Activated naive CD8-positive, alpha-beta T cell treated with anti-CD3 and anti-CD28 coated beads, Interleukin-2, amount 50 U/mL, for 24 hours (primary cell): ENCODE measurements at regions not wholly inside any gene's neighbourhood (a gene's known extent, or its start where the extent isn't known, plus 50 kb on each side); places are given as distances from the start of the nearest gene placed in this dataset.

Source experiments
- ATAC-seq: fragments of 150-1000 bp; cut with Tn5 transposase; one replicate; pipeline ENCODE4 v1.10.0; 2021
- DNase-seq: peaks from one replicate; pipeline ENCODE4 v3.0.0; 2021
- H3K27ac Mint-ChIP-seq: one replicate; pipeline ENCODE4 v1.8.0; 2021; ENCODE audit warnings: mild to moderate bottlenecking, mixed read lengths
- H3K27me3 Mint-ChIP-seq: one replicate; pipeline ENCODE4 v1.8.0; 2021; ENCODE audit warnings: mixed read lengths
- H3K36me3 Mint-ChIP-seq: one replicate; pipeline ENCODE4 v1.8.0; 2021; ENCODE audit warnings: low read depth, mixed read lengths
- H3K4me1 Mint-ChIP-seq: one replicate; pipeline ENCODE4 v1.8.0; 2021; ENCODE audit warnings: mixed read lengths
- H3K4me3 Mint-ChIP-seq: one replicate; pipeline ENCODE4 v1.8.0; 2021; ENCODE audit warnings: mild to moderate bottlenecking, moderate library complexity, mixed read lengths
- H3K9me3 Mint-ChIP-seq: one replicate; pipeline ENCODE4 v1.8.0; 2021; ENCODE audit warnings: mixed read lengths

DNA sequence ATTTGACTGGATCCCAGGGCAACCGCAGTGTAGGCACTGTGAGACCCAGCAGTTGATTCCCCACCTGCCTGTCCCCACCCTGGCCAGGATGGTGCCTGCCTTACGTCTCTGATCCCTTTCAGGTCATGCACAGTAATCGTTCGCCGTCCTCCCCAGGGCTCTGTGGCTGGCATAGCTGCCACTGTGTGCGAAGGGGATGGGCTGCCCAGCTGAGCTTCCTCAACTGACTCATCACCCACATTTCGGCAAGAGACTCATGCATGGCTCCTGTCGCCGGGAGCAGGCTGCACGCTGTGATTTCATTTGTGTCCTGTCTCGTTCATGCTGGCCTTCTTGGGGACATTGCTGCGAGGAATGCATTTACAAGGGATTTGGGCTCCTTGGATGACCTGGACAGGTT is 252.4 kb downstream of the KLF6 start:
- H3K36me3 Mint-ChIP-seq = no peaks in the 10 kb centered on the region
- ATAC-seq = peak; percentile 20
- DNase-seq = no peak
- peaks cover 6% of the 10 kb centered on the region for H3K27me3 Mint-ChIP-seq
- no peaks in the 10 kb centered on the region for H3K9me3 Mint-ChIP-seq
- H3K4me3 Mint-ChIP-seq = no peak overlapping the region
- no peak overlapping the region for H3K27ac Mint-ChIP-seq
- H3K4me1 Mint-ChIP-seq = peaks cover 4% of the 10 kb centered on the region

- Mint-ChIP-seq H3K27me3 (peaks cover 8% of the 10 kb centered on the region), H3K36me3 (no peaks in the 10 kb centered on the region), H3K27ac (no peak overlapping the region), H3K9me3 (no peaks in the 10 kb centered on the region), H3K4me1 (peaks cover 11% of the 10 kb centered on the region), H3K4me3 (no peak overlapping the region)
- ATAC-seq (no peak), DNase-seq (no peak)
These were observed 253.3 kb downstream of the KLF6 start for GRCh38 chr10:3531670-3532069.

GRCh38 chr10:3530783-3531645 is 254.0 kb downstream of the KLF6 start:
- H3K9me3 Mint-ChIP-seq = no peaks in the 10 kb centered on the region
- H3K36me3 Mint-ChIP-seq = no peaks in the 10 kb centered on the region
- no peak overlapping the region for H3K4me3 Mint-ChIP-seq
- no peak overlapping the region for H3K27ac Mint-ChIP-seq
- H3K27me3 Mint-ChIP-seq = peaks cover 8% of the 10 kb centered on the region
- ATAC-seq = no peak
- DNase-seq = no peak
- H3K4me1 Mint-ChIP-seq = peaks cover 11% of the 10 kb centered on the region

GRCh38 chr10:3530346-3530745 is 254.7 kb downstream of the KLF6 start:
- DNase-seq (no peak), ATAC-seq (no peak)
- no peaks in the 10 kb centered on the region for H3K36me3 Mint-ChIP-seq
- no peak overlapping the region for H3K27ac Mint-ChIP-seq
- peaks cover 11% of the 10 kb centered on the region for H3K4me1 Mint-ChIP-seq
- H3K4me3 Mint-ChIP-seq = no peak overlapping the region
- peaks cover 10% of the 10 kb centered on the region for H3K27me3 Mint-ChIP-seq
- no peaks in the 10 kb centered on the region for H3K9me3 Mint-ChIP-seq

- no peak overlapping the region for H3K27ac Mint-ChIP-seq
- H3K27me3 Mint-ChIP-seq = peaks cover 10% of the 10 kb centered on the region
- H3K36me3 Mint-ChIP-seq = no peaks in the 10 kb centered on the region
- DNase-seq (no peak), ATAC-seq (no peak)
- H3K9me3 Mint-ChIP-seq = no peaks in the 10 kb centered on the region
- H3K4me1 Mint-ChIP-seq = peaks cover 11% of the 10 kb centered on the region
- no peak overlapping the region for H3K4me3 Mint-ChIP-seq
These were observed 255.3 kb downstream of the KLF6 start for GRCh38 chr10:3529691-3530090.

DNA sequence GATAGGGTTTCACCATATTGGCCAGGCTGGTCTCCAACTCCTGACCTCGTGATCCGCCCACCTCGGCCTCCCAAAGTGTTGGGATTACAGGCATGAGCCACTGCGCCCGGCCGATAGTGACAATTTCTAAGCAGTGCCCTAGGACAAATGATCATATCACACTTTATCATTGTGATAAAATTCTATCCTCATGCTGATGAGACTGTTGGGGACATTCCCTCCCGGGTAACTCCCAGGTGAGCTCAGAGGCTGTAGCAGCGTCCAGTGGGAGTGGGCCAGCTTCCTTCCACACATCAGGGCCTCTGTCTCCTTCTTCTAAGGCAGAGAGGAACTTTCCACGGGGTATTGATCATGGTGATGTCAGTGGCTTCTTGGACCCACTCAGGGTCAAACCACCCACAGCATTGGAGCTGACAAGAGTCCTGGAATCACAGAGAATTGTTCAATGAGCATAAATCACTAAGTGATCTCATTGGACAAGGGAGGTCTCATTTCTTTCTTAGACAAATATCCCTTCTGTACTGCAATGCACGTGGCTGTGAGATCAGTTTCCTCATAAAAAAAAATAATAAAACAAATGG is 256.1 kb downstream of the KLF6 start:
- DNase-seq (no peak), ATAC-seq (no peak)
- Mint-ChIP-seq H3K27ac (no peak overlapping the region), H3K4me3 (no peak overlapping the region), H3K36me3 (no peaks in the 10 kb centered on the region), H3K4me1 (peaks cover 11% of the 10 kb centered on the region), H3K9me3 (no peaks in the 10 kb centered on the region), H3K27me3 (peaks cover 10% of the 10 kb centered on the region)

GRCh38 chr10:3528271-3528670 is 256.7 kb downstream of the KLF6 start:
- Mint-ChIP-seq H3K36me3 (no peaks in the 10 kb centered on the region), H3K27me3 (peaks cover 10% of the 10 kb centered on the region), H3K9me3 (no peaks in the 10 kb centered on the region), H3K27ac (no peak overlapping the region), H3K4me1 (peaks cover 11% of the 10 kb centered on the region), H3K4me3 (no peak overlapping the region)
- ATAC-seq = no peak
- no peak for DNase-seq

DNA sequence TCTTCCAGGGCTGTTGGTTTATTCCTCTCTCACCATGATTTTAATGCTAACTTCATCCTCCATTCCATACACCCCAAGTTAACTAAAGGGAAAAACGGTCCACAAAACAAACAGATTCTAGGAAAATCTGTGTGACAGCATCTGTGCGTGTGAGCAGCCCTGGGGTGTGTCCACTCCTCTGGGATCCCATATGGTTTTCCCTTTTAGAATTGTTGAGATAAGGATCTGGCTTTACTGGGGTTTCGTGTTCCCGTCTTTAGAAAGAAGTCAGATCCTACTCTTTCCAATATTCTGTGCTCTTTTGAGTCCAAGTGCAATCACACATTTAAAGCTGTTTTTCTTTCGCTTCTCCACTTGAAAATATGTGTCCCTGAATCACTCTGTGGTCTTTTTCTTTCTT is 257.1 kb downstream of the KLF6 start:
- H3K9me3 Mint-ChIP-seq = no peaks in the 10 kb centered on the region
- H3K27me3 Mint-ChIP-seq = peaks cover 8% of the 10 kb centered on the region
- H3K36me3 Mint-ChIP-seq = no peaks in the 10 kb centered on the region
- peaks cover 11% of the 10 kb centered on the region for H3K4me1 Mint-ChIP-seq
- ATAC-seq = no peak
- no peak for DNase-seq
- no peak overlapping the region for H3K27ac Mint-ChIP-seq
- no peak overlapping the region for H3K4me3 Mint-ChIP-seq

DNA sequence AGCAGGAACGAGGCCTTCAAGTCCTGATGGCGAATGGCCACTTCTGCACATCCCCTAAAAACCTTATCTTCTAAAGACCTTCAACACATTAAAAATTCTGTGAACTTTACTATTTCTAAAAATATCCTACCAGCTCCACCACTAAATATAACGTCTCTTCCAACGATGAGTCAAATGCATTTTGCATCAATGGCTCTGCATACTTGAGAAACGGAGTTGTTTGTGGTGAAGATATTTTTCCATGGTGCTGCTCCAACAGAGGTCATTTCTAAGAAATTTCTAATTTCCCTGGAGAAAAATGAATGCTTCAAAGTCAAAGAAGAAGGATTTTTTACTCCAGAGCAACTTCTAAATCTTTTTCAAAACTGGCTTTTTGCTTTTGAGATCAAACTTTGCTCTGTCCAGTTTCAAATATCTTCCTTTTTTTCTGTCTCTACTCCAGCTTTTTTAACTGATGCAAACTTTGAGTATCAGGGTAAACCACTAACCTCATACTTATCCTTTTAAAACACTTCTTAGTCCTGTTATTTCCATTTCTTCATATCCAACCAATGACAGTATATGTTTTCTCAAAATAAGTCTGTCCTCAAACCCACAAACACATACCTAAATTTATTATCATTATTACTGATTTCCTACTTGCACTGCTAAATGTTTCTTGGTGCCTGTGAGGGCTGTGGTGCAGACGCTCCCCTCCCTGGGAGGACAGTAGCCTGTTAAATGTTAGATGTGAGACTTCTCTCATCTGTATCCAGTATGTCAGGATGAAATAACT is 258.1 kb downstream of the KLF6 start:
- H3K4me1 Mint-ChIP-seq = peaks cover 11% of the 10 kb centered on the region
- no peak for DNase-seq
- no peaks in the 10 kb centered on the region for H3K36me3 Mint-ChIP-seq
- H3K4me3 Mint-ChIP-seq = no peak overlapping the region
- H3K27me3 Mint-ChIP-seq = peaks cover 8% of the 10 kb centered on the region
- ATAC-seq = peak; percentile 73
- H3K9me3 Mint-ChIP-seq = no peaks in the 10 kb centered on the region
- peak overlapping the region; percentile 76 for H3K27ac Mint-ChIP-seq

- DNase-seq = no peak
- no peak for ATAC-seq
- Mint-ChIP-seq H3K27me3 (peaks cover 8% of the 10 kb centered on the region), H3K27ac (no peak overlapping the region), H3K36me3 (no peaks in the 10 kb centered on the region), H3K4me3 (no peak overlapping the region), H3K4me1 (peaks cover 11% of the 10 kb centered on the region), H3K9me3 (no peaks in the 10 kb centered on the region)
These were observed 259.1 kb downstream of the KLF6 start for GRCh38 chr10:3525832-3526449.

- Mint-ChIP-seq H3K9me3 (no peaks in the 10 kb centered on the region), H3K4me3 (no peak overlapping the region), H3K4me1 (peaks cover 11% of the 10 kb centered on the region), H3K27me3 (peaks cover 8% of the 10 kb centered on the region), H3K36me3 (no peaks in the 10 kb centered on the region), H3K27ac (no peak overlapping the region)
- DNase-seq = no peak
- ATAC-seq = no peak
These were observed 260.7 kb downstream of the KLF6 start for GRCh38 chr10:3524086-3524960.

GRCh38 chr10:3523309-3524050 is 261.5 kb downstream of the KLF6 start:
- H3K4me1 Mint-ChIP-seq = peaks cover 11% of the 10 kb centered on the region
- ATAC-seq (no peak), DNase-seq (no peak)
- no peak overlapping the region for H3K27ac Mint-ChIP-seq
- H3K4me3 Mint-ChIP-seq = no peak overlapping the region
- H3K27me3 Mint-ChIP-seq = peaks cover 6% of the 10 kb centered on the region
- no peaks in the 10 kb centered on the region for H3K36me3 Mint-ChIP-seq
- no peaks in the 10 kb centered on the region for H3K9me3 Mint-ChIP-seq

- Mint-ChIP-seq H3K4me1 (no peaks in the 10 kb centered on the region), H3K36me3 (no peaks in the 10 kb centered on the region)
- ATAC-seq = no peak
These were observed 268.1 kb downstream of the KLF6 start for GRCh38 chr10:3516923-3517255.

More at GRCh38 chr10:3516923-3517255, 268.1 kb downstream of the KLF6 start:
- peaks cover 25% of the 10 kb centered on the region for H3K27me3 Mint-ChIP-seq
- H3K9me3 Mint-ChIP-seq = no peaks in the 10 kb centered on the region
- no peak overlapping the region for H3K27ac Mint-ChIP-seq
- no peak for DNase-seq
- no peak overlapping the region for H3K4me3 Mint-ChIP-seq
